AG04449 (cell line): ENCODE measurements at regions not wholly inside any gene's neighbourhood (a gene's known extent, or its start where the extent isn't known, plus 50 kb on each side); places are given as distances from the start of the nearest gene placed in this dataset.
"Not testable (repeated sequence)": the region's sequence is repeated elsewhere in the genome, so short reads cannot be mapped to it uniquely, and the experiment has no call there.

Experiments used
- CTCF ChIA-PET: fragments of 350-600 bp; formaldehyde crosslinking; extraction: SDS; loops from one replicate; lab custom pipeline; 2021; ENCODE audit warnings: antibody characterized with exemption; lab: Yijun Ruan, JAX
- POLR2A ChIA-PET: fragments of 400-600, 350-600 bp; formaldehyde crosslinking; extraction: SDS; loops from one replicate; lab custom pipeline; 2020; ENCODE audit warnings: antibody characterized with exemption, inconsistent platforms; lab: Yijun Ruan, JAX
- DNase-seq: peaks from one replicate; pipeline ENCODE4 v3.0.0-alpha.2; 2010; ENCODE audit warnings: low read depth, low spot score
- H3K4me3 ChIP-seq: 2 replicates; pipeline ENCODE4 v1.5.1; 2011; ENCODE audit warnings: low read depth, mild to moderate bottlenecking, control low read depth, low read length
- CTCF ChIP-seq: IDR thresholded peaks from one replicate; pipeline ENCODE4 v1.5.1; 2011; ENCODE audit warnings: mild to moderate bottlenecking, moderate library complexity, low read length, control low read depth, inconsistent platforms; ENCODE audit not compliant: insufficient read depth; ENCODE audit errors: missing control alignments

DNA sequence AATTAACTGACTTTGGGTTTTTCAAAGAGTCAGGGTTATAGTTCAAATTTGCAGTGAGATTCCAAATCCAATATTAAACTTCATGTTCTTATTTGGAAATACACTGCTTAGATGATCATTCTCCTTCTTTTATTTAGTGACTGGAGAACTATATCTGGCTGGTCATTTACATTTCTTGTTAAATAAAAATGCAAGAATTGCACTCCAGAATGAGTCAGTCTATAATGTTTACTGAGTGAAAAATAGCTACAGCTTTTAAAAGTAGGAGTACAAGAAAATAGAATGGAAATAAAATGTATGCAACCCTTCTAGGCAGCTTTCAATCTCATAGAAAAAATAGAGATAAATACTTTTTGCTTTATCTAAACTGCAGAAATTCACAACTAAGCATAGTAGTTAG, 54.5 kb upstream of the CD2AP start:
- POLR2A ChIA-PET: no interaction called here
- CTCF ChIA-PET: interaction anchor here (1.9 kb wide), 1 partner anchor 9 kb away, joined by 7 read pairs; no protein-coding TSS in a partner anchor
- TF ChIP-seq CTCF: no peak
- DNase-seq: no peak
- H3K4me3 ChIP-seq: no peak overlapping the region

DNA sequence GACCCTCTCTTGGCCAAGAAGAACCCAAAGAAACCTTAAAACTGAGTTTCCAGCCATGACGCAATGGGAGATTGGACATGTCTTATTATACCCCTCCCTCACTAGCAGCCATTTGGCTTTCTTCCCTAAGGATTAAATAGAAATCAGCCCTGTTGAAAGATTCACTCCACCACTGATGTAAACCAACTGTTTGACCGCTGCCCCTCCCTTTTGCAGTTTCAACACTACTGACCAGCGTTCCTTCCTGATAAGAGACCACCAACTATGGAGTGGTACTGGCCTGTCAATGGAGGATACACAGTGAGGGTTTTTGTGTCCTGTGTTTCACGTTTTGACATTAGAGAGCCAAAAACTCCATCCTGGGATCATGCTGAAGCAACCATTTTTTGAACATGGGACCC, 53.2 kb upstream of the CD2AP start:
- no peak overlapping the region for H3K4me3 ChIP-seq
- ChIA-PET POLR2A (no interaction called here), CTCF (interaction anchor here (1.2 kb wide), 1 partner anchor 11 kb away, joined by 5 read pairs; no protein-coding TSS in a partner anchor)
- DNase-seq: no peak
- TF ChIP-seq CTCF: no peak

- DNase-seq, POLR2A ChIA-PET, CTCF ChIA-PET, H3K4me3 ChIP-seq: not testable (repeated sequence)
Measured at GRCh38 chr6:47425724-47426123, 51.9 kb upstream of the CD2AP start.

DNA sequence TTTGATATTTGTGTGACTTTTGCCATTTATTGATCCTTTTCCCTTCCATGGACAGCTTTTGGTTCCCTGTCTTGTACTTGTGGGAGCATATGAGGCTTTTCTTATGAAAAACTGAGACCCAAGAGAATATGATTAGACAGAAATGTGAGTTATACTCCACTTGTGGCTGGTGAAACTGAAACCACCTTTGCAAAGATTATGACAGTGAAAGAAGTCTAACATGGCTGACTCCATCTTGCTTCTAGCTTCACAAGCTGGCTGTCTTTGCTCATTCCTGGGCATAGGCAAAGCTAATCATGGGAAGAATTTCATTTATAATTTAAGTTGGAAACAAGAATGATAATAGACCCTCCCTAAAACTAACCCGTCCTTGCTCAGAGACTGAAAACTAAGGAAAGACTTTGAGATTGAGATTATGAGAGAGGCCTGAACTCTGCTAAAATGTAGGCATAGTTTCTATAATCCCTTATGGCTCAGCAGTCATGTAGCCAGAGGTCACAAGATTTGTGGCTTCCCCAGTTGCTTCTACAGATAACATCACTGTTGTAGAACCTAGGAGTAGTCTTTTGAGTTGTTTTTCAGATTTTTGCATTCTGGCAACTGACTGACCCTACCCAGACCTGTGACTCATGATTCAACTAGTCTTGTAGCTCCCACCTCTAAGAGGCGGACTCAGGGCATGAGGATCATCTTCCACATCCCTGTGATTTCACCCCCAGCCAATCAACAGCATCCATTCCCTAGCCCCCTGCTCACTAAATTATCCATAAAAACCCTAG, 50.9 kb upstream of the CD2AP start:
- ChIA-PET CTCF (no interaction called here), POLR2A (no interaction called here)
- no peak for DNase-seq
- no peak overlapping the region for H3K4me3 ChIP-seq
- TF ChIP-seq CTCF: no peak

DNA sequence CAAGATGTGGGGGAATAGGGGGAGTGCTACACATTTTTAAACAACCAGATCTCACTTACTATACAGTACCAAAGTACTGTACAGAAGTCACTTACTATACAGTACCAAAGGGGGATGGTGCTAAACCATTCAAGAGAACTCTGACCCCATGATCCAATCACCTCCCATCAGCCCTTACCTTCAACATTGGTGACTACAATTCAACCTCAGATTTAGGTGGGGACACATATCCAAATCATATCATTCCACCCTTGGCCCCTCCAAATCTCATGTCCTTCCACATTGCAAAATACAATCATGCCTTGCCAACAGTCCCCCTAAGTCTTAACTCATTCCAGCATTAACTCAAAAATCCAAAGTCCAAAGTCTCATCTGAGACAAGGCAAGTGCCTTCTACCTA, 49.9 kb upstream of the CD2AP start:
- ChIA-PET POLR2A (no interaction called here), CTCF (no interaction called here)
- no peak for TF ChIP-seq CTCF
- DNase-seq: no peak
- H3K4me3 ChIP-seq: no peak overlapping the region
